GM21360 (cell line): ENCODE measurements at regions not wholly inside any gene's neighbourhood (a gene's known extent, or its start where the extent isn't known, plus 50 kb on each side); places are given as distances from the start of the nearest gene placed in this dataset.

Experiments
- ATAC-seq: cut with Tn5 transposase; IDR thresholded peaks from one replicate; pipeline ENCODE4 v1.9.1; 2021; ENCODE audit warnings: mild to moderate bottlenecking, moderate library complexity; ENCODE audit not compliant: unreplicated experiment

- ATAC-seq, result no peak
These were observed 195.1 kb upstream of the RTL1 start for GRCh38 chr14:101098641-101099040.

- no peak for ATAC-seq
These were observed 198.0 kb upstream of the RTL1 start for GRCh38 chr14:101101456-101102056.

GRCh38 chr14:101102875-101103274, 199.4 kb upstream of the RTL1 start:
- ATAC-seq, result no peak

GRCh38 chr14:101103321-101103901, 199.9 kb upstream of the RTL1 start:
- no peak for ATAC-seq

GRCh38 chr14:101104485-101104884, 201.0 kb upstream of the RTL1 start:
- ATAC-seq, result no peak

- ATAC-seq, result no peak
These were observed 201.5 kb upstream of the RTL1 start for GRCh38 chr14:101105045-101105444.

GRCh38 chr14:101108579-101109346, 205.2 kb upstream of the RTL1 start:
- no peak for ATAC-seq

- ATAC-seq, result no peak
These were observed 205.8 kb upstream of the RTL1 start for GRCh38 chr14:101109347-101109638.

- no peak for ATAC-seq
These were observed 206.6 kb upstream of the RTL1 start for GRCh38 chr14:101109981-101110728.

- ATAC-seq, result no peak
These were observed 207.5 kb upstream of the RTL1 start for GRCh38 chr14:101110729-101111619.

- ATAC-seq, result no peak
These were observed 208.2 kb upstream of the RTL1 start for GRCh38 chr14:101111620-101112290.

GRCh38 chr14:101112351-101113107, 209.0 kb upstream of the RTL1 start:
- ATAC-seq, result no peak

GRCh38 chr14:101113108-101113612, 209.6 kb upstream of the RTL1 start:
- no peak for ATAC-seq

GRCh38 chr14:101113835-101114725, 210.6 kb upstream of the RTL1 start:
- ATAC-seq, result no peak

- no peak for ATAC-seq
These were observed 211.4 kb upstream of the RTL1 start for GRCh38 chr14:101114726-101115515.

GRCh38 chr14:101115652-101116051, 212.1 kb upstream of the RTL1 start:
- ATAC-seq, result no peak

GRCh38 chr14:101116065-101116464, 212.5 kb upstream of the RTL1 start:
- ATAC-seq, result no peak
